Activated T-cell treated with anti-CD3 and anti-CD28 coated beads, Interleukin-2, amount 50 U/mL, for 4 hours (primary cell): ENCODE measurements at regions not wholly inside any gene's neighbourhood (a gene's known extent, or its start where the extent isn't known, plus 50 kb on each side); places are given as distances from the start of the nearest gene placed in this dataset.
"Not testable (repeated sequence)": the region's sequence is repeated elsewhere in the genome, so short reads cannot be mapped to it uniquely, and the experiment has no call there.

Experiments
- ATAC-seq, 2 donors: fragments of 200-7000 bp; cut with Tn5 transposase; one replicate each; pipeline ENCODE4 v1.10.0; 2021
- DNase-seq: peaks from one replicate; pipeline ENCODE4 v3.0.0-alpha.2; 2020
- H3K27me3 Mint-ChIP-seq: one replicate; pipeline ENCODE4 v1.8.0; 2021; ENCODE audit warnings: low read depth, mixed read lengths
- H3K36me3 Mint-ChIP-seq: one replicate; pipeline ENCODE4 v1.8.0; 2022; ENCODE audit warnings: mixed read lengths; ENCODE audit not compliant: insufficient read depth
- H3K4me1 Mint-ChIP-seq: one replicate; pipeline ENCODE4 v1.8.0; 2021; ENCODE audit warnings: low read depth, mixed read lengths
- H3K4me3 Mint-ChIP-seq: one replicate; pipeline ENCODE4 v1.8.0; 2021; ENCODE audit warnings: mild to moderate bottlenecking, moderate library complexity, mixed read lengths
- H3K9me3 Mint-ChIP-seq: one replicate; pipeline ENCODE4 v1.8.0; 2021; ENCODE audit warnings: mixed read lengths

DNA sequence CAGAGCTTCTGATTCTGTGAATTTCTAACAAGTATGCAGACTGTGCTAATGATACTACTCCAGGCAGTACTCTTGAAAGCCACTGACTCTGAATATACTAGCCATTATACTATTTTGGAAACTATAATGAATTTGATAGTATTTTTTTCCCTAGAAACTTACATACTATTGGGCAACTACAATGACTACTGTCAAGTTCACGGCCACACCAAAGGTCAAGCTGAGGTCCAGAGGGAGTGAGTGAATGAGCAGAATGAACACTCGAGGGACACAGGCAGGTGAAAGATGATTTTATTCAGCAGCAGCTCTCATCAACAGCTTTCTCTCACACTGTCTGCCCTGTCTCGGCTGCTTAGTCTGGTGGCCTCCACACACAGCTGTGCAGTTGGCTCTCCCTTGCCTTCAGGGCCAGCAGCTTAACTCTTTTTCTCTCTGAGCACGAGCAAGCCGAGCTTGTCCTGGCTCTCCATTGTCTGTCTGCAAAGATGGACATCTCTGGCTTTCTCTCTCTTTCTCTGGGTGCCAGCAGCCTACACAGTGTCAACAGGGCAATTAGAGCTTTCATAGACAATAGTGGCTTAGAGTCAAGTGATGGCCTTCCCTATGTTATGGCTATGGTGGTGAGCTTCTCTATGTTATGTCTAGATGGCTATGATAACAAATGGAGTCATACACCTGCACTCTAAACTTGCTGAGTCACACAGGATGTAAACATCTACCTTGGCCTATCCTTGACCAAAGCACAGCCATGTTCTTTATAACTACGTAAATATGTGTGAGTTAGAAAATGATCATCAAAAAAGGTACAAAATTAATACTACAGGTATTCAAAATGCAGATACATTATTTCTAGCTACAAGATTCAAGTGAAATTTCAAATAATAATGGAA is 362.4 kb downstream of the CGGBP1 start:
- Mint-ChIP-seq H3K27me3 (no peaks in the 10 kb centered on the region), H3K9me3 (no peaks in the 10 kb centered on the region), H3K4me1 (no peaks in the 10 kb centered on the region), H3K4me3 (no peak overlapping the region), H3K36me3 (no peaks in the 10 kb centered on the region)
- no peak for ATAC-seq
- no peak for DNase-seq

- Mint-ChIP-seq H3K27me3 (no peaks in the 10 kb centered on the region), H3K9me3 (peaks cover 3% of the 10 kb centered on the region), H3K4me3 (no peak overlapping the region), H3K36me3 (no peaks in the 10 kb centered on the region), H3K4me1 (no peaks in the 10 kb centered on the region)
- DNase-seq: no peak
- ATAC-seq: no peak
These were observed 364.1 kb downstream of the CGGBP1 start for GRCh38 chr3:87694678-87695077.

GRCh38 chr3:87691109-87691508 is 367.7 kb downstream of the CGGBP1 start:
- ATAC-seq: no peak
- peaks cover 6% of the 10 kb centered on the region for H3K9me3 Mint-ChIP-seq
- no peak for DNase-seq
- no peaks in the 10 kb centered on the region for H3K27me3 Mint-ChIP-seq
- no peak overlapping the region for H3K4me3 Mint-ChIP-seq
- no peaks in the 10 kb centered on the region for H3K36me3 Mint-ChIP-seq
- H3K4me1 Mint-ChIP-seq: no peaks in the 10 kb centered on the region

DNA sequence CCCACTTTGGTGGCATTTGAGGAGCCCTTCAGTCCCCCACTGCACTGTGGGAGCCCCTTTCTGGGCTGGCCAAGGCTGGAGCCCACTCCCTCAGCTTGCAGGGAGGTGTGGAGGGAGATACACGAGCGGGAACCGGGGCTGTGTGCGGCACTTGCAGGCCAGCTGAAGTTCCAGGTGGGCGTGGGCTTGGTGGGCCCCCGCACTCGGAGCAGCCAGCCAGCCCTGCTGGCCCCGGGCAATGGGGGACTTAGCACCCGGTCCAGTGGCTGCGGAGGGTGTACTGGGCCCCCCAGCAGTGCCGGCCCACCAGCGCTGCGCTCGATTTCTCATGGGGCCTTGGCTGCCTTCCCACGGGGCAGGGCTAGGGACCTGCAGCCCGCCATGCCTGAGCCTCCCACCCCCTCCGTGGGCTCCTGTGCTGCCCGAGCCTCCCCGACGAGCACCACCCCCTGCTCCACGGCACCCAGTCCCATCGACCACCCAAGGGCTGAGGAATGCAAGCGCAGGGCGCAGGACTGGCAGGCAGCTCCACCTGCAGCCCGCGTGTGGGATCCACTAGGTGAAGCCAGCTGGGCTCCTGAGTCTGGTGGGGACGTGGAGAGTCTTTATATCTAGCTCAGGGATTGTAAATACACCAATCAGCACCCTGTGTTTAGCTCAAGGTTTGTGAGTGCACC is 379.7 kb downstream of the CGGBP1 start:
- H3K36me3 Mint-ChIP-seq, H3K4me1 Mint-ChIP-seq, H3K27me3 Mint-ChIP-seq: not testable (repeated sequence)

DNA sequence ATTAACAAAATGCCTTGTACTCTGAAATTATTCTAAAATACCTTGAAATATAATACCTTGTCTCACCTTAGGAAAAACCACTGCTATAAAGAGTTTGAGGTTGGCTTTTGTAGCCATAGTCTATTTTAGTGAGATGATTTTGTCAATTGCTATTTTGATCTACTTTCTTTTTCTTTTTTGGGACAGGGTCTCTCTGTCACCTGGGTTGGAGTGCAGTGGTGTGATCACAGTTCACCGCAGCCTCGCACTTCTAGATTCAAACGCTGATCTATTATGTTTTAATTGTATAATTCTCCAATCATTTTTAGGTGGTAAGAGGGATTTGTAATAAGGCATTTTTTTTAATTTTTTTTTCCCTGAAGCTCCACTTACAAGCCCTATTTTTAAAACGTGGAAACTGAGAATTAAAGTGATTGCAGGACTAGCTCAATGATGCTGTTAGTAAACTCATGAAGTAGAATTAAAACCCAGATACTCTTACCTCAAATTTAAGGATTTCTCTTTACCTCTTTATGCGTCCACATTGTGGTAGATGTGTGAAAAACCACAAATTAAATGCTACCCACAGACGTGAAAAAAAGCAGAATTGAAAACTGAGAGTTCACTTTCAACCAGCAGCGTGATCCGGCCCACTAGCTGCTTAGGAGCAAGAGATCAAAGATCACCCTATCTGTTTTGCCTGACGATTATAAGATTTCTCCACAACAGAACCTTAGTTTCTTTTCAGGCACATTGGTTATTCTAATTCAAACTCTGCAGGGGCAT is 384.2 kb downstream of the CGGBP1 start:
- DNase-seq: no peak
- Mint-ChIP-seq H3K27me3 (peaks cover 2% of the 10 kb centered on the region), H3K4me1 (peaks cover 5% of the 10 kb centered on the region), H3K36me3 (no peaks in the 10 kb centered on the region), H3K4me3 (no peak overlapping the region), H3K9me3 (no peaks in the 10 kb centered on the region)
- peak in 1 of 2 donors; percentile 30 for ATAC-seq

More for the DNA sequence above, 379.7 kb downstream of the CGGBP1 start:
- not testable (repeated sequence) for ATAC-seq, H3K9me3 Mint-ChIP-seq, DNase-seq, H3K4me3 Mint-ChIP-seq

DNA sequence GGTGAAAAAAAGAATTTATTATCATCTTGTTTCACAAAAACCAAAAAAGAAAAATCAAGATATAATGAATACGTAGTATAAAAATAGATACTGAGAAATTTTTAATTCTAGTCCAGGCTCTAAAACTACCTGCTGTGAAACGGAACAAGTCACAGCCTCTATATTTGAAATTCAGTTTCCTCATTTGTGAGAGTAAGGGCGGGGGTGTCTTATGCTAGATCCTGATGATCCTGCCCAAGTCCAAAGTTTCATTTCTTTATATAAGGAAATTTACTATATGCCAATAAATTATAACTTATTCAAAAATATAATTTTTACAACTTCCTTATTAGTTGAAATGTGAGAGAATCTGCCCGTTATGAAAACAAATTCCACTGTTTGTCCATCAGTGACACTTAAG is 385.7 kb downstream of the CGGBP1 start:
- no peaks in the 10 kb centered on the region for H3K9me3 Mint-ChIP-seq
- no peaks in the 10 kb centered on the region for H3K36me3 Mint-ChIP-seq
- no peak overlapping the region for H3K4me3 Mint-ChIP-seq
- peaks cover 5% of the 10 kb centered on the region for H3K4me1 Mint-ChIP-seq
- ATAC-seq (no peak), DNase-seq (no peak)
- peaks cover under 1% of the 10 kb centered on the region for H3K27me3 Mint-ChIP-seq

DNA sequence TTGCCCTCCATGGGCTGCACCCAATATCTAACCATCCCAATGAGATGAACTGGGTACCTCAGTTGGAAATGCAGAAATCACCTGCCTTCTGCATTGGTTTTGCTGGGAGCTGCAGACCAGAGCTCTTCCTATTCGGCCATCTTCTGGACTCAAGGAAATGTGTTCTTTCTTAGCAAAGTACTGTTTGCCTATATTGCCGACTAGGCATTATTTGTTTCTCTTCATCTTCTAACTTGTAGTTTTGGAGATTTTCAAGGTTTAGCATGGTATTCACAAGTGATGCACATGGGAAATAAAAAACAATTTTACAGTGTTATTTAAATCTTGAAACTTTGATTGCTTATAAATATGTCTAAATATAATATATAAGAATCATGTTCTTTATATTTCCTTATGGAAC is 377.8 kb upstream of the POU1F1 start:
- no peak for ATAC-seq
- H3K4me1 Mint-ChIP-seq: no peaks in the 10 kb centered on the region

GRCh38 chr3:87653138-87653537 is 376.8 kb upstream of the POU1F1 start:
- not testable (repeated sequence) for H3K4me1 Mint-ChIP-seq, DNase-seq, H3K36me3 Mint-ChIP-seq, H3K4me3 Mint-ChIP-seq, ATAC-seq, H3K27me3 Mint-ChIP-seq, H3K9me3 Mint-ChIP-seq

More for the DNA sequence above, 377.8 kb upstream of the POU1F1 start:
- Mint-ChIP-seq H3K4me3 (no peak overlapping the region), H3K27me3 (no peaks in the 10 kb centered on the region), H3K36me3 (no peaks in the 10 kb centered on the region), H3K9me3 (peaks cover under 1% of the 10 kb centered on the region)
- no peak for DNase-seq

DNA sequence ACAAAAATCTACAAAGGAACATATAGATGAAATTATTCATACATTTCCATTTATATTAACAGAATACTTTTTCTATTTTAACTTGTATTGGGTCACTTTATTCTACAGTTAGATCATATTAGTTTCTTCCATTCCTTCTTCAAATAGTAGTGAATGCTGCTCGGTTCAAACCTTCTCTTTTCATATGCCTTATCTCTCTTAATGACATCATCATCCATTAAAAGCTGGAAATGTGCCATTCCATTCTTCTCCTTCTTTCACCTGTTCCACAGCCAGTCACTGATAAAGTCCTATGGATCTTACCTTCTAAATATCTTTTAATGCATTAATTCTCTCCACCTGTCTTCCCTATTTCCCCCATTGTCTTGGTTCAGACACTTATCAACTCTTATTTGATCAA is 358.0 kb upstream of the POU1F1 start:
- no peak for DNase-seq
- Mint-ChIP-seq H3K36me3 (no peaks in the 10 kb centered on the region), H3K4me1 (no peaks in the 10 kb centered on the region), H3K4me3 (no peak overlapping the region), H3K9me3 (peaks cover 5% of the 10 kb centered on the region), H3K27me3 (no peaks in the 10 kb centered on the region)
- ATAC-seq: no peak

DNA sequence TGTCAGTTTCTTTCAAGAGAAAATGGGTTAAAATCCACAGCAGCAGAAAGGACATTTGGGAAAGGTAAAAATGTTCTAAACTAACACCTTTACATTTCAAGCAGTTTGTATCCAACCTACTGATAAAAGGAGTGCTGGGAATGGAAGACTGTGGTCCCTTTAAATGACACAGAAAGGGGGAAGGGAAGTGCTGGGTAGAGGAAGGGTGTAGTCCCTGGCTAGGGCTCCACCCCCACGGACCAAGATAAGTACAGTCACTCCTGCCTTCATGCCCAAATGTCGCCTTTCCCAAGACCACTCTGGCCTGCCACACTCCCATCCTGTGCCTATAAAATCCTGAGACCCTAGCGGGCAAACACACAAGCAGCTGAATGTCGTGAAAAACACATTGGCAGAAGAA is 350.9 kb upstream of the POU1F1 start:
- Mint-ChIP-seq H3K27me3 (no peaks in the 10 kb centered on the region), H3K4me1 (no peaks in the 10 kb centered on the region), H3K4me3 (no peak overlapping the region), H3K9me3 (peaks cover 7% of the 10 kb centered on the region), H3K36me3 (no peaks in the 10 kb centered on the region)
- DNase-seq: no peak
- no peak for ATAC-seq

DNA sequence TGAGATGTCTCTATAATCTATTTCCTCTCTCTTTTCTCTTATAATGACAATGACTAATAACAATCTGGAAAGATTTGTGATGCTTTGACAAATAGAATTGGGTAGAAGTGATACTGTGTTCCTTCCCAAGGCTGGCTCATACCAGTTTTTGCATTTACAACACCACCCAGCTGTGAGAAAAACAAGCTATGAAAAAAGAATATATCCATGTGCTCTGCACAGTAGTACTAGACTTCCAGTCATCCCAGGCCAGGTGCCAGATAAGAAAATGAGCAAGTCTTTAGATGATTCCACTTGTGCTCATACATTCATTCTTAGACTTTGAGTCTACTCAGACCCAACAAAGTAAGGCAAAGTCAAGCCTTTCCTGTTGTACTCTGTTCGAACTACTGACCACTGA is 350.2 kb upstream of the POU1F1 start:
- Mint-ChIP-seq H3K4me1 (no peaks in the 10 kb centered on the region), H3K4me3 (no peak overlapping the region), H3K36me3 (no peaks in the 10 kb centered on the region), H3K9me3 (peaks cover 7% of the 10 kb centered on the region), H3K27me3 (no peaks in the 10 kb centered on the region)
- no peak for DNase-seq
- no peak for ATAC-seq

DNA sequence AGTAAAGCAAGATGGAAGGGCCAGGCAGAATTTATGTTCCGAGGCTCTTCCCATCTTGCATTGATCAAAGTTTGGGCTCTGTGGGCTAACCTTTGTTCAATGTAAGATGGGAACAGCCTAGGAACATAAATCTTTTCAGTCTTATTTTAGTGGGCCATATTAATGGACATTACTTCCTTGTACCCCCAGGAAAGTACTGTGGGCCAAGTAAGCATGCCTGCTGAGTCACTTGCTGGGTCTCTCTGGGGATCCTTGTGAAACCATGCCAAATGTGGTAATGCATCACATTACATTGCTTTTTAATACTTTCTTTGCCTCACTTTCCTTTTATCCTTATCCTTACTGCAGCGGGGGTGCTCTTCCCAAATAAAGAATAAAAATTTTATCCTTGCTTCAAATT is 349.5 kb upstream of the POU1F1 start:
- H3K4me1 Mint-ChIP-seq: no peaks in the 10 kb centered on the region
- no peak overlapping the region for H3K4me3 Mint-ChIP-seq
- no peak for DNase-seq
- H3K36me3 Mint-ChIP-seq: no peaks in the 10 kb centered on the region
- H3K9me3 Mint-ChIP-seq: peaks cover 7% of the 10 kb centered on the region
- H3K27me3 Mint-ChIP-seq: no peaks in the 10 kb centered on the region
- ATAC-seq: no peak

- Mint-ChIP-seq H3K27me3 (no peaks in the 10 kb centered on the region), H3K4me1 (no peaks in the 10 kb centered on the region), H3K9me3 (peaks cover 3% of the 10 kb centered on the region), H3K4me3 (no peak overlapping the region), H3K36me3 (no peaks in the 10 kb centered on the region)
- no peak for ATAC-seq
- no peak for DNase-seq
These were observed 348.5 kb upstream of the POU1F1 start for GRCh38 chr3:87624860-87625259.

GRCh38 chr3:87621667-87622066 is 345.3 kb upstream of the POU1F1 start:
- H3K27me3 Mint-ChIP-seq: no peaks in the 10 kb centered on the region
- H3K9me3 Mint-ChIP-seq: peaks cover 4% of the 10 kb centered on the region
- H3K36me3 Mint-ChIP-seq: no peaks in the 10 kb centered on the region
- H3K4me1 Mint-ChIP-seq: no peaks in the 10 kb centered on the region
- DNase-seq (no peak), ATAC-seq (no peak)
- no peak overlapping the region for H3K4me3 Mint-ChIP-seq
